ENCODE measurements at regions not wholly inside any gene's neighbourhood (a gene's known extent, or its start where the extent isn't known, plus 50 kb on each side); places are given as distances from the start of the nearest gene placed in this dataset.

- no peak overlapping the region for H3K4me3 ChIP-seq (ENCODE audit: low read depth, low read length)
- no peak for TF ChIP-seq CTCF (IDR thresholded peaks at IDR 0.05; ENCODE audit: insufficient read depth, low read depth, low read length)
- DNase-seq (ENCODE audit: low read depth): no peak
Measured at GRCh38 chr2:147214914-147215313, 629.9 kb upstream of the ACVR2A start.

GRCh38 chr2:147211484-147211883, 633.3 kb upstream of the ACVR2A start:
- DNase-seq (ENCODE audit: low read depth): no peak
- no peak overlapping the region for H3K4me3 ChIP-seq (ENCODE audit: low read depth, low read length)
- TF ChIP-seq CTCF (IDR thresholded peaks at IDR 0.05; ENCODE audit: insufficient read depth, low read depth, low read length): no peak

- no peak overlapping the region for H3K4me3 ChIP-seq (ENCODE audit: low read depth, low read length)
- TF ChIP-seq CTCF (IDR thresholded peaks at IDR 0.05; ENCODE audit: insufficient read depth, low read depth, low read length): no peak
- peak; percentile 20 for DNase-seq (ENCODE audit: low read depth)
Measured at GRCh38 chr2:147204102-147204501, 640.7 kb upstream of the ACVR2A start.

GRCh38 chr2:147198651-147199171, 646.1 kb upstream of the ACVR2A start:
- H3K4me3 ChIP-seq (ENCODE audit: low read depth, low read length): no peak overlapping the region
- DNase-seq (ENCODE audit: low read depth): no peak

GRCh38 chr2:147197754-147198483, 646.9 kb upstream of the ACVR2A start:
- no peak overlapping the region for H3K4me3 ChIP-seq (ENCODE audit: low read depth, low read length)
- no peak for TF ChIP-seq CTCF (IDR thresholded peaks at IDR 0.05; ENCODE audit: insufficient read depth, low read depth, low read length)
- DNase-seq (ENCODE audit: low read depth): no peak

More at GRCh38 chr2:147198651-147199171, 646.1 kb upstream of the ACVR2A start:
- TF ChIP-seq CTCF (IDR thresholded peaks at IDR 0.05; ENCODE audit: insufficient read depth, low read depth, low read length): no peak

GRCh38 chr2:147182260-147182659, 662.6 kb upstream of the ACVR2A start:
- no peak overlapping the region for H3K4me3 ChIP-seq (ENCODE audit: low read depth, low read length)
- no peak for DNase-seq (ENCODE audit: low read depth)
- no peak for TF ChIP-seq CTCF (IDR thresholded peaks at IDR 0.05; ENCODE audit: insufficient read depth, low read depth, low read length)
